ENCODE measurements at regions not wholly inside any gene's neighbourhood (a gene's known extent, or its start where the extent isn't known, plus 50 kb on each side); places are given as distances from the start of the nearest gene placed in this dataset.

DNA sequence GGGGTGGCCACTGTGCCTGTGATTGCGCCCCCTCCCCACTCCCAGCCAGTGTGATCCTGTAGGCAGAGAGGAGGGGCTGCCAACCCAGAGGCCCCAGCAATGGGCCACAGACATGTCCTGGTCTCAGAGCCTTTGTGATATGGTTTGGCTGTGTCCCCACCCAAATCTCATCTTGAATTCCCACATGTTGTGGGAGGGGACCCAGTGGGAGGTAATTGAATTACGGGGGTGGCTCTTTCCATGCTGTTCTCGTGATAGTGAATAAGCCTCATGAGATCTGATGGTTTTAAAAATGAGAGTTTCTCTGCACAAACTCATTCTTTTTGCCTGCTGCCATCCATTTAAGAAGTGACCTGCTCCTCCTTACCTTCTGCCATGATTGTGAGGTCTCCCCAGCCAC lies 56.8 kb upstream of the ZNF469 start:
- ChIA-PET POLR2A (no interaction called here), CTCF (no interaction called here)
- DNase-seq: no peak
- H3K9me3 ChIP-seq (ENCODE audit: control extremely low read depth in 1 of 5, control insufficient read depth in 4 of 5, insufficient read depth in 2 of 5, low read depth in 1 of 5, low read length in 4 of 5): peaks cover 0 to 4% (median 0%) of the 10 kb centered on the region in 5 experiments
- H3K4me3 ChIP-seq (ENCODE audit: control insufficient read depth in 1 of 7, extremely low read depth in 1 of 7, insufficient read depth in 4 of 7, low read depth in 2 of 7, low read length in 6 of 7): no peak overlapping the region
- H3K27me3 ChIP-seq (replicated peaks in 2 of 5; ENCODE audit: control insufficient read depth in 4 of 5, insufficient read depth in 5 of 5, low read length in 4 of 5): no peaks in the 10 kb centered on the region
- 100% methylated on average over 3 of the region's 3 CpGs for WGBS (ENCODE audit: insufficient coverage)
- no peaks in the 10 kb centered on the region for H3K4me1 ChIP-seq (ENCODE audit: control extremely low read depth in 1 of 4, control insufficient read depth in 4 of 4, insufficient read depth in 4 of 4, low read length in 3 of 4)
- H3K36me3 ChIP-seq (ENCODE audit: control insufficient read depth in 4 of 4, insufficient read depth in 4 of 4, low read length in 3 of 4): no peaks in the 10 kb centered on the region
- no peak overlapping the region for H3K27ac ChIP-seq (ENCODE audit: insufficient read depth in 1 of 2, low read depth in 1 of 2, low read length in 2 of 2, poor library complexity in 1 of 2, severe bottlenecking in 2 of 2)

GRCh38 chr16:88326611-88327485 lies 55.9 kb upstream of the ZNF469 start:
- Histone ChIP-seq H3K36me3 (ENCODE audit: control insufficient read depth in 4 of 4, insufficient read depth in 4 of 4, low read length in 3 of 4) (no peaks in the 10 kb centered on the region), H3K4me3 (ENCODE audit: control insufficient read depth in 1 of 7, extremely low read depth in 1 of 7, insufficient read depth in 4 of 7, low read depth in 2 of 7, low read length in 6 of 7) (no peak overlapping the region), H3K27me3 (replicated peaks in 2 of 5; ENCODE audit: control insufficient read depth in 4 of 5, insufficient read depth in 5 of 5, low read length in 4 of 5) (no peaks in the 10 kb centered on the region), H3K4me1 (ENCODE audit: control extremely low read depth in 1 of 4, control insufficient read depth in 4 of 4, insufficient read depth in 4 of 4, low read length in 3 of 4) (no peaks in the 10 kb centered on the region), H3K27ac (ENCODE audit: insufficient read depth in 1 of 2, low read depth in 1 of 2, low read length in 2 of 2, poor library complexity in 1 of 2, severe bottlenecking in 2 of 2) (no peak overlapping the region), H3K9me3 (ENCODE audit: control extremely low read depth in 1 of 5, control insufficient read depth in 4 of 5, insufficient read depth in 2 of 5, low read depth in 1 of 5, low read length in 4 of 5) (peaks cover 0 to 4% (median 0%) of the 10 kb centered on the region in 5 experiments)
- WGBS (ENCODE audit: insufficient coverage): 95% methylated on average over 21 of the region's 28 CpGs
- no peak for DNase-seq
- ChIA-PET POLR2A (no interaction called here), CTCF (no interaction called here)

DNA sequence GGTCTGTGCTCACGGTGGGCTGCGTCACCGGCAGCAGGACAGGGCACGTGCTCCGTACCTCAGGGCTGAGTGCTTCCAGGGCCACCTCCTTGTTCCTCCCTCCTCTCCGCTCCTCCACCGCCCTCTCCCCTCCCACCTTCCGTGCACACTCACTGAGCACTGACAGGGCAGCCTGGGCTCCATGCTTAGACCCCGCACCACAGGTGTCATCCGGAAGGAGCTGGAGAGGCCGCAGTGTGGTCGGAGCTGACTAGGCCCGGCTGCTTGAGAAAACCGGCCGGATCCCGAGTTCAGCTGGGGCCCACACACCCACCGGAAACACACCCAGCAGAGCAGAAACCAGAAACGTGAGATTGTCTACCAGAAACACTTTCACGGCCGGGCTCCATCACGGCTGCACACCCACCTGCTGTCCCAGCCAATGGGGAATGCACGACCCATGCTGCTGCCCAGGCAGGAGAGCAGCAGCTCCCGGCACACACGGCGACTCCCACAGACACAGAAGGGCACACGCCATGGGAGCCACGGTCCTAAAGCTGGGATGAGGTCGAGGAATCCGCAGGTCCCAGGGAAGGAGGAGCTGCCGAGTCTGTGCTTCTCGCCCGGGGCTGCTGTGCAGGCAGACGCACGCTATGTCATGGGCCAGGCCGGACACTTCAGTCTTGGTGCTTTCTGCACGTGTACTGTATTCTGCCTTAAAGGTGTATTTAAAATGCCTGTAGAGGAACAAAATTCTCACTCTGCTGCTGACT lies 55.0 kb upstream of the ZNF469 start:
- peaks cover 0 to 6% (median 3%) of the 10 kb centered on the region in 4 experiments for H3K4me1 ChIP-seq (ENCODE audit: control extremely low read depth in 1 of 4, control insufficient read depth in 4 of 4, insufficient read depth in 4 of 4, low read length in 3 of 4)
- WGBS (ENCODE audit: insufficient coverage): 96% methylated on average over 32 of the region's 36 CpGs
- H3K27ac ChIP-seq (ENCODE audit: insufficient read depth in 1 of 2, low read depth in 1 of 2, low read length in 2 of 2, poor library complexity in 1 of 2, severe bottlenecking in 2 of 2): no peak overlapping the region
- no peak overlapping the region for H3K4me3 ChIP-seq (ENCODE audit: control insufficient read depth in 1 of 7, extremely low read depth in 1 of 7, insufficient read depth in 4 of 7, low read depth in 2 of 7, low read length in 6 of 7)
- CTCF ChIA-PET: no interaction called here
- no peaks in the 10 kb centered on the region for H3K36me3 ChIP-seq (ENCODE audit: control insufficient read depth in 4 of 4, insufficient read depth in 4 of 4, low read length in 3 of 4)
- peaks cover 0 to 4% (median 0%) of the 10 kb centered on the region in 5 experiments for H3K9me3 ChIP-seq (ENCODE audit: control extremely low read depth in 1 of 5, control insufficient read depth in 4 of 5, insufficient read depth in 2 of 5, low read depth in 1 of 5, low read length in 4 of 5)
- POLR2A ChIA-PET: no interaction called here
- no peak for DNase-seq
- no peaks in the 10 kb centered on the region for H3K27me3 ChIP-seq (replicated peaks in 2 of 5; ENCODE audit: control insufficient read depth in 4 of 5, insufficient read depth in 5 of 5, low read length in 4 of 5)

GRCh38 chr16:88328313-88328980 lies 54.3 kb upstream of the ZNF469 start:
- DNase-seq: no peak
- 95% methylated on average over 20 of the region's 22 CpGs for WGBS (ENCODE audit: insufficient coverage)
- Histone ChIP-seq H3K4me1 (ENCODE audit: control extremely low read depth in 1 of 4, control insufficient read depth in 4 of 4, insufficient read depth in 4 of 4, low read length in 3 of 4) (peaks cover 0 to 11% (median 8%) of the 10 kb centered on the region in 4 experiments), H3K27ac (ENCODE audit: insufficient read depth in 1 of 2, low read depth in 1 of 2, low read length in 2 of 2, poor library complexity in 1 of 2, severe bottlenecking in 2 of 2) (no peak overlapping the region), H3K9me3 (ENCODE audit: control extremely low read depth in 1 of 5, control insufficient read depth in 4 of 5, insufficient read depth in 2 of 5, low read depth in 1 of 5, low read length in 4 of 5) (peaks cover 0 to 4% (median 0%) of the 10 kb centered on the region in 5 experiments), H3K27me3 (replicated peaks in 2 of 5; ENCODE audit: control insufficient read depth in 4 of 5, insufficient read depth in 5 of 5, low read length in 4 of 5) (no peaks in the 10 kb centered on the region), H3K4me3 (ENCODE audit: control insufficient read depth in 1 of 7, extremely low read depth in 1 of 7, insufficient read depth in 4 of 7, low read depth in 2 of 7, low read length in 6 of 7) (no peak overlapping the region), H3K36me3 (ENCODE audit: control insufficient read depth in 4 of 4, insufficient read depth in 4 of 4, low read length in 3 of 4) (no peaks in the 10 kb centered on the region)
- CTCF ChIA-PET: no interaction called here
- POLR2A ChIA-PET: no interaction called here

DNA sequence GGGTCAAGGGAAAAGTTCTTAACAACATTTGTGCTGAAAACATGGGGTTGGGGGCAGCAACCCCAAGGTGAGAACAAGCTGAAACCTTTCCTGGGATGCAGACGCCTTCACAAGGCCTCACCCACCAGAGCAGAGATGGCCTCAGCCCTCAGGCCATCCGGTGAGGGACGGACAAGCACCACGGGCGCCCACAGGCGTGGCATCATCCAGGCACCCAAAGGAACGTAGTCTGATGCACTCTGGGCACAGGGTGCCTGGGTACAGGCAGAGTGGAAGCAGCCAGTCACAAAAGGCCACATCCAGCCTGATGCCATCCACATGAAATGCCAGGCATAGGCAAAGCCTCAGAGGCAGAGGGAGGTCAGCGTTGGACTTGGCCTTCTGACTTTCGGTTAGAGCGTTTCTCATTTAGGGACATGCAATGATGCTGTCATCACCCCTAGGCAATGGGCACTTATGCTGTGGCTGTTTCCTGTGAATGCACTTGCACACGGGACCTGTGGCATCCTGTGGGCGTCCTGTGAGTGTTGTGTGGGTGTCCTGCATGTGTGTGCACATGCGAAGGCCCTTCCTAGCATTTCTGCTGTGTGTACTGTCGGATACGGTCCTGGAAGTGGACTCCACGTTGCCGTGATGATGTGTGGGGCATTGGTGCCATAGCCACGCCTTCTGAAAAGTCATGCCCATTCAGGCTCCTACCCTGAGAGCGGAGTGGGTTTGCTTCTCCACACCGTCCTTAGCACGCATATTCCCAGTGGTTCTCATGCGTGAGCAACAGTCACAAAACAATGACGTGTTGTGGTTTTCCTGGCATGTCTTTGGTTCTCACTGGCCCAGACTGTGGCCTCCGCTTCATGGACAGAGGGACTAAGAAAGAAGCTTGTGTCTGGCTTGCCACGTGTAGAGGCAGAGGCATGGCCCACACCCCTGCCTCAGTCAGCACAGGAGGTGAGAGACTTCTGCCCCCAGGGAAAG lies 52.7 kb upstream of the ZNF469 start:
- ChIA-PET CTCF (no interaction called here), POLR2A (no interaction called here)
- no peak overlapping the region for H3K4me3 ChIP-seq (ENCODE audit: control insufficient read depth in 1 of 7, extremely low read depth in 1 of 7, insufficient read depth in 4 of 7, low read depth in 2 of 7, low read length in 6 of 7)
- no peaks in the 10 kb centered on the region for H3K27me3 ChIP-seq (replicated peaks in 2 of 5; ENCODE audit: control insufficient read depth in 4 of 5, insufficient read depth in 5 of 5, low read length in 4 of 5)
- H3K9me3 ChIP-seq (ENCODE audit: control extremely low read depth in 1 of 5, control insufficient read depth in 4 of 5, insufficient read depth in 2 of 5, low read depth in 1 of 5, low read length in 4 of 5): peaks cover 0 to under 1% (median 0%) of the 10 kb centered on the region in 5 experiments
- 84% methylated on average over 24 of the region's 25 CpGs for WGBS (ENCODE audit: insufficient coverage)
- H3K27ac ChIP-seq (ENCODE audit: insufficient read depth in 1 of 2, low read depth in 1 of 2, low read length in 2 of 2, poor library complexity in 1 of 2, severe bottlenecking in 2 of 2): no peak overlapping the region
- H3K36me3 ChIP-seq (ENCODE audit: control insufficient read depth in 4 of 4, insufficient read depth in 4 of 4, low read length in 3 of 4): no peaks in the 10 kb centered on the region
- peak in 1 of 3 donors; percentile 26 for DNase-seq
- peaks cover 4 to 19% (median 17%) of the 10 kb centered on the region in 4 experiments for H3K4me1 ChIP-seq (ENCODE audit: control extremely low read depth in 1 of 4, control insufficient read depth in 4 of 4, insufficient read depth in 4 of 4, low read length in 3 of 4)

DNA sequence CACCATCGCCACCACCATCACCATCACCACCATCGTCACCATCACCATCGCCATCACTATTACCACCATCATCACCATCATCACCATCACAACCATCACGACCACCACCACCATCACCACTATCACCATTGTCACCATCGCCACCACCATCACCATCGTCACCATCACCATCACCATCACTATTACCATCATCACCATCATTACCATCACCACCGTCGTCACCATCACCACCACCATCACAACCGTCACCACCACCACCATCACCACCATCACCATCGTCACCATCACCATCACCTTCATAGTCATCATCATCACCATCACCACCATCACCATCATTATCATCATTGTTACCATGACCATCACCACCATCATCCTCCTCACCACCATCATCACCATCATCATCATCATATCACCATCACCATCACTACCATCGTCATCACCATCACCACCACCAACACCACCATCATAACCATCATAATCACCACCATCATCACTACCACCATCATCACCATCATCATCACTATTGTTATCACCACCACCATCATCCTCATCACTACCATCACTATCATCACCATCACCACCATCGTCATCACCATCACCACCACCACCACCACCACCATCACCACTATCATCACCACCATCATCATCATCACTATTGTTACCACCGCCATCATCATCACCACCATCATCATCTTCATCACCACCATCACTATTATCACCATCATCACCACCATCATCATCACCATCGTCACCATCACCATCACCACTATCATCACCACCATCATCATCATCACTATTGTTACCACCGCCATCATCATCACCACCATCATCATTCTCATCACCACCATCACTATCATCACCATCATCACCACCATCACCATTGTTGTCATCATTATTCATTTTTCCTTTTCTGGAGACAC lies 51.5 kb upstream of the ZNF469 start:
- Histone ChIP-seq H3K9me3 (ENCODE audit: control extremely low read depth in 1 of 5, control insufficient read depth in 4 of 5, insufficient read depth in 2 of 5, low read depth in 1 of 5, low read length in 4 of 5) (no peaks in the 10 kb centered on the region), H3K27ac (ENCODE audit: insufficient read depth in 1 of 2, low read depth in 1 of 2, low read length in 2 of 2, poor library complexity in 1 of 2, severe bottlenecking in 2 of 2) (no peak overlapping the region), H3K27me3 (replicated peaks in 2 of 5; ENCODE audit: control insufficient read depth in 4 of 5, insufficient read depth in 5 of 5, low read length in 4 of 5) (no peaks in the 10 kb centered on the region), H3K4me1 (ENCODE audit: control extremely low read depth in 1 of 4, control insufficient read depth in 4 of 4, insufficient read depth in 4 of 4, low read length in 3 of 4) (peaks cover 4 to 19% (median 17%) of the 10 kb centered on the region in 4 experiments), H3K36me3 (ENCODE audit: control insufficient read depth in 4 of 4, insufficient read depth in 4 of 4, low read length in 3 of 4) (no peaks in the 10 kb centered on the region), H3K4me3 (ENCODE audit: control insufficient read depth in 1 of 7, extremely low read depth in 1 of 7, insufficient read depth in 4 of 7, low read depth in 2 of 7, low read length in 6 of 7) (no peak overlapping the region)
- POLR2A ChIA-PET: no interaction called here
- DNase-seq: no peak
- 95% methylated on average over 15 of the region's 15 CpGs for WGBS (ENCODE audit: insufficient coverage)
- CTCF ChIA-PET: no interaction called here

All from common myeloid progenitor, CD34-positive (primary cell).